Pons (tissue), 1 donor: ENCODE measurements at regions not wholly inside any gene's neighbourhood (a gene's known extent, or its start where the extent isn't known, plus 50 kb on each side); places are given as distances from the start of the nearest gene placed in this dataset.

Experiments used
- DNase-seq: peaks from one replicate; pipeline ENCODE4 v3.0.0-alpha.2; 2016; ENCODE audit warnings: low spot score

- DNase-seq: no peak
Measured at GRCh38 chr6:145241039-145241438, 494.3 kb downstream of the EPM2A start.

GRCh38 chr6:145241721-145242120 is 493.6 kb downstream of the EPM2A start:
- no peak for DNase-seq

- DNase-seq: no peak
Measured at GRCh38 chr6:145244349-145245100, 490.8 kb downstream of the EPM2A start.

GRCh38 chr6:145245119-145245518 is 490.2 kb downstream of the EPM2A start:
- no peak for DNase-seq

- no peak for DNase-seq
Measured at GRCh38 chr6:145247692-145248419, 487.5 kb downstream of the EPM2A start.

GRCh38 chr6:145250436-145250835 is 484.9 kb downstream of the EPM2A start:
- DNase-seq: no peak

- no peak for DNase-seq
Measured at GRCh38 chr6:145252737-145253136, 482.6 kb downstream of the EPM2A start.

- no peak for DNase-seq
Measured at GRCh38 chr6:145254649-145255401, 480.5 kb downstream of the EPM2A start.

- DNase-seq: no peak
Measured at GRCh38 chr6:145257704-145258103, 477.6 kb downstream of the EPM2A start.

- no peak for DNase-seq
Measured at GRCh38 chr6:145258122-145258521, 477.2 kb downstream of the EPM2A start.

- DNase-seq: no peak
Measured at GRCh38 chr6:145260484-145261175, 474.7 kb downstream of the EPM2A start.

- DNase-seq: no peak
Measured at GRCh38 chr6:145261758-145262157, 473.6 kb downstream of the EPM2A start.

GRCh38 chr6:145262771-145263170 is 472.5 kb downstream of the EPM2A start:
- no peak for DNase-seq

GRCh38 chr6:145263778-145264211 is 471.5 kb downstream of the EPM2A start:
- no peak for DNase-seq

- DNase-seq: no peak
Measured at GRCh38 chr6:145266432-145267075, 468.8 kb downstream of the EPM2A start.

- DNase-seq: no peak
Measured at GRCh38 chr6:145267076-145267867, 468.0 kb downstream of the EPM2A start.

GRCh38 chr6:145270464-145270863 is 464.9 kb downstream of the EPM2A start:
- no peak for DNase-seq

- DNase-seq: no peak
Measured at GRCh38 chr6:145271040-145271439, 464.3 kb downstream of the EPM2A start.

- DNase-seq: no peak
Measured at GRCh38 chr6:145271577-145271976, 463.7 kb downstream of the EPM2A start.

GRCh38 chr6:145272246-145272645 is 463.1 kb downstream of the EPM2A start:
- DNase-seq: no peak

GRCh38 chr6:145273136-145273535 is 462.2 kb downstream of the EPM2A start:
- no peak for DNase-seq
